Tibial nerve (tissue), 4 donors: ENCODE measurements at regions not wholly inside any gene's neighbourhood (a gene's known extent, or its start where the extent isn't known, plus 50 kb on each side); places are given as distances from the start of the nearest gene placed in this dataset.

Experiments used
- DNase-seq, 2 donors: peaks; one replicate each; pipeline ENCODE4 v3.0.0-alpha.2; 2019; ENCODE audit warnings: low spot score in 2 of 2
- H3K27ac ChIP-seq, 4 donors: fragments of 200-600 bp; sonication (generic) in 3 of 4; one replicate each; pipeline ENCODE4 v1.5.1; 2017 to 2019; ENCODE audit warnings: mild to moderate bottlenecking in 1 of 4
- H3K27me3 ChIP-seq, 2 donors: fragments of 200-600 bp; sonication (generic) in 1 of 2; one replicate each; pipeline versions ENCODE4 v1.5.1 to v1.6.0; 2017 to 2019
- H3K36me3 ChIP-seq, 3 donors: fragments of 200-600 bp; sonication (generic); one replicate each; pipeline ENCODE4 v1.5.1; 2018 to 2019
- H3K4me1 ChIP-seq, 4 donors: fragments of 200-600 bp; sonication (generic) in 3 of 4; one replicate each; pipeline ENCODE4 v1.5.1; 2017 to 2019
- H3K4me3 ChIP-seq, 4 donors: fragments of 200-600 bp; sonication (generic) in 3 of 4; one replicate each; pipeline ENCODE4 v1.5.1; 2017 to 2019; ENCODE audit warnings: mild to moderate bottlenecking in 1 of 4, moderate library complexity in 1 of 4
- H3K9me3 ChIP-seq, 4 donors: fragments of 200-600 bp; sonication (generic) in 3 of 4; one replicate each; pipeline ENCODE4 v1.5.1; 2017 to 2019
- CTCF ChIP-seq, 5 experiments: fragments of 200-600 bp in 3 of 5; fragments of 450-650 bp in 2 of 5; sonication (generic) in 3 of 5; IDR thresholded peaks; one replicate each; pipeline ENCODE4 v1.5.1; 2016 to 2019; ENCODE audit warnings: antibody characterized with exemption in 5 of 5, mild to moderate bottlenecking in 3 of 5, moderate library complexity in 2 of 5
- EP300 ChIP-seq, 2 donors: sonication (generic); formaldehyde crosslinking; IDR thresholded peaks; one replicate each; pipeline ENCODE4 v1.6.1; 2017; ENCODE audit warnings: antibody characterized with exemption in 2 of 2, mild to moderate bottlenecking in 1 of 2
- POLR2A ChIP-seq, 2 donors: fragments of 450-650 bp; IDR thresholded peaks; one replicate each; pipeline ENCODE4 v1.6.1; 2017; ENCODE audit warnings: antibody characterized with exemption in 2 of 2, mild to moderate bottlenecking in 2 of 2, moderate library complexity in 2 of 2
- WGBS, 2 donors: methylation state at CpG; one replicate each; pipeline ENCODE4 v1.1.5; 2018; 5-methylcytosine and 5-hydroxymethylcytosine counted together

- H3K4me3 ChIP-seq, result no peak overlapping the region
Measured at GRCh38 chr11:123330948-123331347, 99.1 kb upstream of the GRAMD1B start.

GRCh38 chr11:123330471-123330870 lies 99.6 kb upstream of the GRAMD1B start:
- no peak overlapping the region for H3K27ac ChIP-seq
- no peaks in the 10 kb centered on the region for H3K36me3 ChIP-seq
- no peaks in the 10 kb centered on the region for H3K4me1 ChIP-seq
- 13 to 21% methylated on average over 2 of the region's 2 CpGs for WGBS, 2 donors
- no peaks in the 10 kb centered on the region for H3K27me3 ChIP-seq
- H3K9me3 ChIP-seq, result no peaks in the 10 kb centered on the region
- H3K4me3 ChIP-seq, result no peak overlapping the region
- DNase-seq, result no peak
- no peak for TF ChIP-seq EP300 (IDR thresholded peaks at IDR 0.05)
- TF ChIP-seq POLR2A (IDR thresholded peaks at IDR 0.05), result no peak
- no peak for TF ChIP-seq CTCF (IDR thresholded peaks at IDR 0.05)

More at GRCh38 chr11:123330948-123331347, 99.1 kb upstream of the GRAMD1B start:
- no peak for DNase-seq
- no peaks in the 10 kb centered on the region for H3K4me1 ChIP-seq
- TF ChIP-seq CTCF (IDR thresholded peaks at IDR 0.05), result no peak
- no peak for TF ChIP-seq POLR2A (IDR thresholded peaks at IDR 0.05)
- TF ChIP-seq EP300 (IDR thresholded peaks at IDR 0.05), result no peak
- 80 to 81% methylated on average over 2 of the region's 2 CpGs for WGBS, 2 donors
- H3K27me3 ChIP-seq, result no peaks in the 10 kb centered on the region
- H3K9me3 ChIP-seq, result no peaks in the 10 kb centered on the region
- H3K27ac ChIP-seq, result no peak overlapping the region
- H3K36me3 ChIP-seq, result no peaks in the 10 kb centered on the region

GRCh38 chr11:123330071-123330470 lies 100.0 kb upstream of the GRAMD1B start:
- TF ChIP-seq EP300 (IDR thresholded peaks at IDR 0.05) (no peak), POLR2A (IDR thresholded peaks at IDR 0.05) (no peak), CTCF (IDR thresholded peaks at IDR 0.05) (no peak)
- no peaks in the 10 kb centered on the region for H3K27me3 ChIP-seq
- no peak overlapping the region for H3K4me3 ChIP-seq
- H3K27ac ChIP-seq, result no peak overlapping the region
- no peaks in the 10 kb centered on the region for H3K9me3 ChIP-seq
- DNase-seq, result no peak
- 30 to 38% methylated on average over 4 of the region's 4 CpGs for WGBS, 2 donors
- H3K36me3 ChIP-seq, result no peaks in the 10 kb centered on the region
- no peaks in the 10 kb centered on the region for H3K4me1 ChIP-seq

GRCh38 chr11:123328281-123328867 lies 101.7 kb upstream of the GRAMD1B start:
- Histone ChIP-seq H3K27ac (no peak overlapping the region), H3K27me3 (no peaks in the 10 kb centered on the region), H3K36me3 (no peaks in the 10 kb centered on the region), H3K4me3 (no peak overlapping the region), H3K4me1 (no peaks in the 10 kb centered on the region), H3K9me3 (no peaks in the 10 kb centered on the region)
- no peak for TF ChIP-seq EP300 (IDR thresholded peaks at IDR 0.05)
- TF ChIP-seq CTCF (IDR thresholded peaks at IDR 0.05), result no peak
- no peak for TF ChIP-seq POLR2A (IDR thresholded peaks at IDR 0.05)
- no peak for DNase-seq
- WGBS, 2 donors, result 64 to 65% methylated on average over 5 of the region's 5 CpGs

GRCh38 chr11:123325533-123325932 lies 104.5 kb upstream of the GRAMD1B start:
- DNase-seq, result no peak
- 78 to 90% methylated on average over 3 of the region's 3 CpGs for WGBS, 2 donors
- Histone ChIP-seq H3K27me3 (no peaks in the 10 kb centered on the region), H3K4me3 (no peak overlapping the region), H3K9me3 (no peaks in the 10 kb centered on the region), H3K36me3 (no peaks in the 10 kb centered on the region), H3K4me1 (no peaks in the 10 kb centered on the region), H3K27ac (no peak overlapping the region)
- TF ChIP-seq EP300 (IDR thresholded peaks at IDR 0.05) (no peak), POLR2A (IDR thresholded peaks at IDR 0.05) (no peak), CTCF (IDR thresholded peaks at IDR 0.05) (no peak)
